ENCODE measurements at regions not wholly inside any gene's neighbourhood (a gene's known extent, or its start where the extent isn't known, plus 50 kb on each side); places are given as distances from the start of the nearest gene placed in this dataset.

- TF ChIP-seq CTCF (IDR thresholded peaks at IDR 0.05) (no peak), POLR2A (IDR thresholded peaks at IDR 0.05) (no peak)
These were observed 149.1 kb upstream of the FOXN3 start for GRCh38 chr14:89566180-89566579.
